ENCODE measurements at regions not wholly inside any gene's neighbourhood (a gene's known extent, or its start where the extent isn't known, plus 50 kb on each side); places are given as distances from the start of the nearest gene placed in this dataset.

DNA sequence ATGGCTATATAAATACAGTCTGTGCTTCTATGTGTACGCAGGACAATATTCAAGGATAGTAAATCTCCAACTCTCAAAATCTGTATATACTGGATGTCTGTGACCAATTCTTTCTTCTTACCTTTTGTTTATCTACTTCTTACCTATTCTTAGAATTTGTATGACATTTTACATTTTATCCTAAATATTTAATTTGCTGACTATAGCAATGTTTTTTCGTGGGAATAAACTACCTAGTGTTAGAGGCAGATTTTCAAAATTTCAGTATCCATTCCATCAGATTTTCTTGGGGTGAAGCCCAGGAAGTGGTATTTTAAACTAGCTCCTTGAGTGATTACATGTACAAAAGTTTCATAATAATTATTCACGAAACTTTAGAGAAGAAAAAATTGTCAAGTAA, 334.5 kb upstream of the BCHE start:
- no peaks in the 10 kb centered on the region for H3K9me2 ChIP-seq (ENCODE audit: insufficient read depth, low read length)

DNA sequence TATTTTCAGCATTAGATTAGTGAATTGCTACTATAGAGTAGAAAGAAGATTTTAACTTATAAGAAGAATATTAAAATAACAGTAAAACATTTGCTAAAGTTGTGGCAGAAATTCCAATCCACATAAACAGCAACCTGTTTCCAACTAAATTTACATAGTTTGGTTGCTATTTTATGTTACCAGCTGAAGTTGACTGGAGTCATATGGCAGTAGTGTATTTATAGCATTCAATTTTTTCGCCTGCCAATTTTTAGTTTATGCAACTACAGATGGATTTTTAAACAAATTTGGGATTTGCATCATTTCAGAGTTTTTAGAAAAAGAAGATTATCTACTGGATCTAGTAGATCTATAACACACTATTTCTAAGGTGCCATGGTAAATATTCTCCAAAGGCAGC, 332.5 kb upstream of the BCHE start:
- no peak overlapping the region for H3K4me2 ChIP-seq (ENCODE audit: low read length)
- H3K4me3 ChIP-seq (ENCODE audit: low read length), result no peak overlapping the region
- H3K27me3 ChIP-seq (ENCODE audit: insufficient read depth, low read depth, low read length), result no peaks in the 10 kb centered on the region
- TF ChIP-seq TAF1 (IDR thresholded peaks at IDR 0.05; ENCODE audit: low read depth) (no peak), EP300 (conservative IDR thresholded peaks at IDR 0.05; ENCODE audit: poor library complexity, severe bottlenecking) (no peak), RAD21 (conservative IDR thresholded peaks at IDR 0.05) (no peak), SMC3 (conservative IDR thresholded peaks at IDR 0.05; ENCODE audit: poor library complexity) (no peak), EZH2 (IDR thresholded peaks at IDR 0.05; ENCODE audit: borderline replicate concordance, insufficient read depth, low read length, poor library complexity, severe bottlenecking) (no peak), MXI1 (conservative IDR thresholded peaks at IDR 0.05; ENCODE audit: poor library complexity, severe bottlenecking) (no peak), POLR2AphosphoS5 (IDR thresholded peaks at IDR 0.05) (no peak)
- TF ChIP-seq, protein P1, sequence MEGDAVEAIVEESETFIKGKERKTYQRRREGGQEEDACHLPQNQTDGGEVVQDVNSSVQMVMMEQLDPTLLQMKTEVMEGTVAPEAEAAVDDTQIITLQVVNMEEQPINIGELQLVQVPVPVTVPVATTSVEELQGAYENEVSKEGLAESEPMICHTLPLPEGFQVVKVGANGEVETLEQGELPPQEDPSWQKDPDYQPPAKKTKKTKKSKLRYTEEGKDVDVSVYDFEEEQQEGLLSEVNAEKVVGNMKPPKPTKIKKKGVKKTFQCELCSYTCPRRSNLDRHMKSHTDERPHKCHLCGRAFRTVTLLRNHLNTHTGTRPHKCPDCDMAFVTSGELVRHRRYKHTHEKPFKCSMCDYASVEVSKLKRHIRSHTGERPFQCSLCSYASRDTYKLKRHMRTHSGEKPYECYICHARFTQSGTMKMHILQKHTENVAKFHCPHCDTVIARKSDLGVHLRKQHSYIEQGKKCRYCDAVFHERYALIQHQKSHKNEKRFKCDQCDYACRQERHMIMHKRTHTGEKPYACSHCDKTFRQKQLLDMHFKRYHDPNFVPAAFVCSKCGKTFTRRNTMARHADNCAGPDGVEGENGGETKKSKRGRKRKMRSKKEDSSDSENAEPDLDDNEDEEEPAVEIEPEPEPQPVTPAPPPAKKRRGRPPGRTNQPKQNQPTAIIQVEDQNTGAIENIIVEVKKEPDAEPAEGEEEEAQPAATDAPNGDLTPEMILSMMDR (IDR thresholded peaks at IDR 0.05; ENCODE audit: poor library complexity, severe bottlenecking), result no peak
- TF ChIP-seq, protein P2, sequence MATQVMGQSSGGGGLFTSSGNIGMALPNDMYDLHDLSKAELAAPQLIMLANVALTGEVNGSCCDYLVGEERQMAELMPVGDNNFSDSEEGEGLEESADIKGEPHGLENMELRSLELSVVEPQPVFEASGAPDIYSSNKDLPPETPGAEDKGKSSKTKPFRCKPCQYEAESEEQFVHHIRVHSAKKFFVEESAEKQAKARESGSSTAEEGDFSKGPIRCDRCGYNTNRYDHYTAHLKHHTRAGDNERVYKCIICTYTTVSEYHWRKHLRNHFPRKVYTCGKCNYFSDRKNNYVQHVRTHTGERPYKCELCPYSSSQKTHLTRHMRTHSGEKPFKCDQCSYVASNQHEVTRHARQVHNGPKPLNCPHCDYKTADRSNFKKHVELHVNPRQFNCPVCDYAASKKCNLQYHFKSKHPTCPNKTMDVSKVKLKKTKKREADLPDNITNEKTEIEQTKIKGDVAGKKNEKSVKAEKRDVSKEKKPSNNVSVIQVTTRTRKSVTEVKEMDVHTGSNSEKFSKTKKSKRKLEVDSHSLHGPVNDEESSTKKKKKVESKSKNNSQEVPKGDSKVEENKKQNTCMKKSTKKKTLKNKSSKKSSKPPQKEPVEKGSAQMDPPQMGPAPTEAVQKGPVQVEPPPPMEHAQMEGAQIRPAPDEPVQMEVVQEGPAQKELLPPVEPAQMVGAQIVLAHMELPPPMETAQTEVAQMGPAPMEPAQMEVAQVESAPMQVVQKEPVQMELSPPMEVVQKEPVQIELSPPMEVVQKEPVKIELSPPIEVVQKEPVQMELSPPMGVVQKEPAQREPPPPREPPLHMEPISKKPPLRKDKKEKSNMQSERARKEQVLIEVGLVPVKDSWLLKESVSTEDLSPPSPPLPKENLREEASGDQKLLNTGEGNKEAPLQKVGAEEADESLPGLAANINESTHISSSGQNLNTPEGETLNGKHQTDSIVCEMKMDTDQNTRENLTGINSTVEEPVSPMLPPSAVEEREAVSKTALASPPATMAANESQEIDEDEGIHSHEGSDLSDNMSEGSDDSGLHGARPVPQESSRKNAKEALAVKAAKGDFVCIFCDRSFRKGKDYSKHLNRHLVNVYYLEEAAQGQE (IDR thresholded peaks at IDR 0.05; ENCODE audit: borderline replicate concordance), result no peak
- H3K9ac ChIP-seq (ENCODE audit: low read length), result no peak overlapping the region
- no peaks in the 10 kb centered on the region for H3K36me3 ChIP-seq (ENCODE audit: insufficient read depth, low read length)
- no peaks in the 10 kb centered on the region for H3F3A ChIP-seq (ENCODE audit: insufficient read depth, low read length, poor library complexity, severe bottlenecking)
- no peaks in the 10 kb centered on the region for H3K79me2 ChIP-seq (replicated peaks; ENCODE audit: insufficient read depth, low read length)
- H3K27ac ChIP-seq (ENCODE audit: low read length), result no peak overlapping the region
- no peaks in the 10 kb centered on the region for H3K9me2 ChIP-seq (ENCODE audit: insufficient read depth, low read length)
- no peaks in the 10 kb centered on the region for H4K20me1 ChIP-seq (ENCODE audit: insufficient read depth)
- H3K9me3 ChIP-seq (ENCODE audit: low read length), result no peaks in the 10 kb centered on the region
- H2AFZ ChIP-seq (ENCODE audit: low read depth, low read length), result no peak overlapping the region

More for the DNA sequence above, 334.5 kb upstream of the BCHE start:
- no peak overlapping the region for H3K9ac ChIP-seq (ENCODE audit: low read length)
- H3K27me3 ChIP-seq (ENCODE audit: insufficient read depth, low read depth, low read length), result no peaks in the 10 kb centered on the region
- no peak overlapping the region for H3K4me2 ChIP-seq (ENCODE audit: low read length)
- H3K9me3 ChIP-seq (ENCODE audit: low read length), result no peaks in the 10 kb centered on the region
- H3K27ac ChIP-seq (ENCODE audit: low read length), result no peak overlapping the region
- H3F3A ChIP-seq (ENCODE audit: insufficient read depth, low read length, poor library complexity, severe bottlenecking), result no peaks in the 10 kb centered on the region
- no peaks in the 10 kb centered on the region for H4K20me1 ChIP-seq (ENCODE audit: insufficient read depth)
- H2AFZ ChIP-seq (ENCODE audit: low read depth, low read length), result no peak overlapping the region
- no peaks in the 10 kb centered on the region for H3K36me3 ChIP-seq (ENCODE audit: insufficient read depth, low read length)
- H3K4me3 ChIP-seq (ENCODE audit: low read length), result no peak overlapping the region
- no peak for TF ChIP-seq MXI1 (conservative IDR thresholded peaks at IDR 0.05; ENCODE audit: poor library complexity, severe bottlenecking)
- TF ChIP-seq SMC3 (conservative IDR thresholded peaks at IDR 0.05; ENCODE audit: poor library complexity), result no peak
- TF ChIP-seq, protein P1 (IDR thresholded peaks at IDR 0.05; ENCODE audit: poor library complexity, severe bottlenecking), result no peak
- TF ChIP-seq POLR2AphosphoS5 (IDR thresholded peaks at IDR 0.05), result no peak
- TF ChIP-seq EP300 (conservative IDR thresholded peaks at IDR 0.05; ENCODE audit: poor library complexity, severe bottlenecking), result no peak
- no peak for TF ChIP-seq EZH2 (IDR thresholded peaks at IDR 0.05; ENCODE audit: borderline replicate concordance, insufficient read depth, low read length, poor library complexity, severe bottlenecking)
- no peak for TF ChIP-seq TAF1 (IDR thresholded peaks at IDR 0.05; ENCODE audit: low read depth)
- TF ChIP-seq, protein P2 (IDR thresholded peaks at IDR 0.05; ENCODE audit: borderline replicate concordance), result no peak
- H3K79me2 ChIP-seq (replicated peaks; ENCODE audit: insufficient read depth, low read length), result no peaks in the 10 kb centered on the region

Measured in neural cell (in vitro differentiated cells).